Hepatocyte (in vitro differentiated cells): ENCODE measurements at regions not wholly inside any gene's neighbourhood (a gene's known extent, or its start where the extent isn't known, plus 50 kb on each side); places are given as distances from the start of the nearest gene placed in this dataset.

Experiments used
- DNase-seq: peaks from one replicate; pipeline ENCODE4 v3.0.0-alpha.2; 2016; ENCODE audit warnings: low spot score
- H2AFZ ChIP-seq: fragments of 200-600 bp; sonication (generic); 2 replicates; pipeline ENCODE4 v1.6.0; 2016; ENCODE audit warnings: antibody characterized with exemption, mild to moderate bottlenecking
- H3K27ac ChIP-seq: fragments of 200-600 bp; sonication (generic); 2 replicates; pipeline ENCODE4 v1.5.1; 2016; ENCODE audit warnings: mild to moderate bottlenecking
- H3K27me3 ChIP-seq: fragments of 200-600 bp; sonication (generic); 2 replicates; pipeline ENCODE4 v1.6.1; 2016
- H3K36me3 ChIP-seq: fragments of 200-600 bp; sonication (generic); replicated peaks from 2 replicates; pipeline ENCODE4 v1.5.1; 2016; ENCODE audit warnings: low read depth; ENCODE audit not compliant: insufficient read depth
- H3K4me1 ChIP-seq: fragments of 200-600 bp; sonication (generic); 2 replicates; pipeline ENCODE4 v1.5.1; 2016; ENCODE audit warnings: mild to moderate bottlenecking, moderate library complexity; ENCODE audit not compliant: insufficient read depth
- H3K4me2 ChIP-seq: fragments of 200-600 bp; sonication (generic); 2 replicates; pipeline ENCODE4 v1.6.0; 2016
- H3K4me3 ChIP-seq: fragments of 200-600 bp; sonication (generic); 2 replicates; pipeline ENCODE4 v1.5.1; 2016; ENCODE audit warnings: mild to moderate bottlenecking
- H3K79me2 ChIP-seq: fragments of 200-600 bp; sonication (generic); 2 replicates; pipeline ENCODE4 v1.6.0; 2017; ENCODE audit warnings: mild to moderate bottlenecking
- H3K9me2 ChIP-seq: fragments of 200-600 bp; sonication (generic); replicated peaks from 2 replicates; pipeline ENCODE4 v1.6.0; 2017; ENCODE audit warnings: mild to moderate bottlenecking; ENCODE audit not compliant: insufficient read depth
- H3K9me3 ChIP-seq: fragments of 200-600 bp; sonication (generic); 2 replicates; pipeline ENCODE4 v1.5.1; 2016; ENCODE audit warnings: low read depth, mild to moderate bottlenecking
- H4K20me1 ChIP-seq: fragments of 200-600 bp; sonication (generic); 2 replicates; pipeline ENCODE4 v1.6.0; 2016; ENCODE audit warnings: mild to moderate bottlenecking; ENCODE audit not compliant: insufficient read depth, poor library complexity, severe bottlenecking
- EZH2 ChIP-seq: fragments of 200-600 bp; sonication (generic); IDR thresholded peaks from 2 replicates; pipeline ENCODE4 v1.6.1; 2016; ENCODE audit warnings: antibody characterized with exemption, mild to moderate bottlenecking, borderline replicate concordance
- EZH2phosphoT487 ChIP-seq: fragments of 200-600 bp; sonication (generic); IDR thresholded peaks from one replicate; pipeline ENCODE4 v1.6.1; 2018; ENCODE audit warnings: antibody characterized with exemption, mild to moderate bottlenecking, low read depth, moderate library complexity; ENCODE audit not compliant: unreplicated experiment, severe bottlenecking
- WGBS: methylation state at CpG from one replicate; pipeline ENCODE4 v1.1.6; 2016; ENCODE audit warnings: low lambda C conversion rate; ENCODE audit errors: missing lambda C conversion rate; 5-methylcytosine and 5-hydroxymethylcytosine counted together
- TF ChIP-seq, protein P1 (sequence below): fragments of 200-600 bp; sonication (generic); IDR thresholded peaks from 2 replicates; pipeline ENCODE4 v1.5.1; 2016; ENCODE audit warnings: antibody characterized with exemption, mild to moderate bottlenecking; ENCODE audit not compliant: poor library complexity

GRCh38 chr16:35823342-35823741 is 2363.9 kb downstream of the TP53TG3F start:
- TF ChIP-seq, protein P1, sequence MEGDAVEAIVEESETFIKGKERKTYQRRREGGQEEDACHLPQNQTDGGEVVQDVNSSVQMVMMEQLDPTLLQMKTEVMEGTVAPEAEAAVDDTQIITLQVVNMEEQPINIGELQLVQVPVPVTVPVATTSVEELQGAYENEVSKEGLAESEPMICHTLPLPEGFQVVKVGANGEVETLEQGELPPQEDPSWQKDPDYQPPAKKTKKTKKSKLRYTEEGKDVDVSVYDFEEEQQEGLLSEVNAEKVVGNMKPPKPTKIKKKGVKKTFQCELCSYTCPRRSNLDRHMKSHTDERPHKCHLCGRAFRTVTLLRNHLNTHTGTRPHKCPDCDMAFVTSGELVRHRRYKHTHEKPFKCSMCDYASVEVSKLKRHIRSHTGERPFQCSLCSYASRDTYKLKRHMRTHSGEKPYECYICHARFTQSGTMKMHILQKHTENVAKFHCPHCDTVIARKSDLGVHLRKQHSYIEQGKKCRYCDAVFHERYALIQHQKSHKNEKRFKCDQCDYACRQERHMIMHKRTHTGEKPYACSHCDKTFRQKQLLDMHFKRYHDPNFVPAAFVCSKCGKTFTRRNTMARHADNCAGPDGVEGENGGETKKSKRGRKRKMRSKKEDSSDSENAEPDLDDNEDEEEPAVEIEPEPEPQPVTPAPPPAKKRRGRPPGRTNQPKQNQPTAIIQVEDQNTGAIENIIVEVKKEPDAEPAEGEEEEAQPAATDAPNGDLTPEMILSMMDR: no peak
- TF ChIP-seq EZH2: no peak
- no peak for TF ChIP-seq EZH2phosphoT487
- no peaks in the 10 kb centered on the region for H3K4me1 ChIP-seq
- H3K9me2 ChIP-seq: no peaks in the 10 kb centered on the region
- no peak for DNase-seq
- H3K4me3 ChIP-seq: no peak overlapping the region
- H3K36me3 ChIP-seq: no peaks in the 10 kb centered on the region
- no peaks in the 10 kb centered on the region for H3K79me2 ChIP-seq
- no peak overlapping the region for H3K4me2 ChIP-seq
- no peaks in the 10 kb centered on the region for H3K9me3 ChIP-seq
- no peaks in the 10 kb centered on the region for H3K27me3 ChIP-seq
- no peak overlapping the region for H3K27ac ChIP-seq
- H4K20me1 ChIP-seq: no peaks in the 10 kb centered on the region
- H2AFZ ChIP-seq: no peak overlapping the region

GRCh38 chr16:35841632-35842031 is 2382.2 kb downstream of the TP53TG3F start:
- DNase-seq: no peak
- H3K9me2 ChIP-seq: no peaks in the 10 kb centered on the region
- no peaks in the 10 kb centered on the region for H3K79me2 ChIP-seq
- WGBS: 43% methylated on average over 3 of the region's 3 CpGs
- no peak overlapping the region for H3K27ac ChIP-seq
- H4K20me1 ChIP-seq: no peaks in the 10 kb centered on the region
- H3K9me3 ChIP-seq: peaks cover 6% of the 10 kb centered on the region
- TF ChIP-seq EZH2 (no peak), EZH2phosphoT487 (no peak)
- TF ChIP-seq, protein P1: no peak
- no peak overlapping the region for H3K4me3 ChIP-seq
- no peak overlapping the region for H2AFZ ChIP-seq
- H3K4me2 ChIP-seq: no peak overlapping the region
- H3K36me3 ChIP-seq: no peaks in the 10 kb centered on the region
- H3K27me3 ChIP-seq: no peaks in the 10 kb centered on the region
- H3K4me1 ChIP-seq: no peaks in the 10 kb centered on the region

DNA sequence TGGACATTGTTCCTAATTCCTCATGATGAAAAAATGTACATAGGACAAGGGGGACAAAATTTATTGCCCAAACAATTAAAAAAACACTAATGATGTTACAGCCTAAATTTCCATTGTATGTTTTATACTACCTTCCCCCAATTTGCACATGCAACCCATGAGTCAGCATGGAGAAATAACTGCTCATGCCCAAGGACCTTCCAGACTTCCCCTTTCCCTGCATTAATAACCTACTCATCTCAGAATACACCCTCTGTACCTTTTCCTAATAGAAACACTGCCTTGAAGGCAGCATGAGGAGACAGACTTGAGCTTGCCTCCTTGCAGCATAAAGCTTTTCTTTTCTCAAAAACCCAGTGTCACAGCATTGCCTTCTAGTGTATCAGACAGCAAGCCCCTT is 2402.8 kb downstream of the TP53TG3F start:
- Histone ChIP-seq H3K4me3 (no peak overlapping the region), H3K36me3 (no peaks in the 10 kb centered on the region), H3K27me3 (no peaks in the 10 kb centered on the region), H3K4me1 (no peaks in the 10 kb centered on the region), H3K9me2 (no peaks in the 10 kb centered on the region), H2AFZ (no peak overlapping the region), H3K4me2 (no peak overlapping the region), H3K79me2 (no peaks in the 10 kb centered on the region), H4K20me1 (no peaks in the 10 kb centered on the region), H3K27ac (no peak overlapping the region), H3K9me3 (peaks cover 3% of the 10 kb centered on the region)
- TF ChIP-seq, protein P1: no peak
- TF ChIP-seq EZH2 (no peak), EZH2phosphoT487 (no peak)
- DNase-seq: no peak

DNA sequence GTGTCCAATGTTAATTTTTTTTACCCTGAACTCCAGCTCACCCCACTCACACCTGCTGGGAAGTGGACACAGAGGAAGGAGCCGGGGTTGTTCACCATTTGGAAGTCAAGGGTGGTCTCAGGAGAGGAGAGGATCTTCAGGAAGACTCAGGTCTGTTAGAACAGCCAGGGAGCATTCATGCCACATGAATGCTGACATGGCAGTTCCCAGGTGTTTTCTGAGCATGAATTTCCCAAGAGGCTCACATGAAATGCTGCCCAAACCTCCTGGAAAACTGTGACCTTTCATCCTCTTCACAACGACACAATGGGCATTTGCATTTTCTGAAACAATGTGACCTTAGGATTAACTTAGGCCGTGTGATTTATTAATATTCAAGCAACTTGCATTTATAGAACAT is 2409.2 kb downstream of the TP53TG3F start:
- 26% methylated on average over 3 of the region's 3 CpGs for WGBS
- H3K36me3 ChIP-seq: no peaks in the 10 kb centered on the region
- no peaks in the 10 kb centered on the region for H3K27me3 ChIP-seq
- H3K4me3 ChIP-seq: no peak overlapping the region
- H3K4me1 ChIP-seq: no peaks in the 10 kb centered on the region
- no peaks in the 10 kb centered on the region for H3K79me2 ChIP-seq
- no peak overlapping the region for H2AFZ ChIP-seq
- H3K27ac ChIP-seq: no peak overlapping the region
- no peak for TF ChIP-seq EZH2
- TF ChIP-seq EZH2phosphoT487: no peak
- TF ChIP-seq, protein P1: no peak
- DNase-seq: no peak
- H3K9me3 ChIP-seq: no peaks in the 10 kb centered on the region
- no peaks in the 10 kb centered on the region for H4K20me1 ChIP-seq
- H3K9me2 ChIP-seq: no peaks in the 10 kb centered on the region
- H3K4me2 ChIP-seq: no peak overlapping the region
